Effector memory CD4-positive, alpha-beta T cell (primary cell): ENCODE measurements at regions not wholly inside any gene's neighbourhood (a gene's known extent, or its start where the extent isn't known, plus 50 kb on each side); places are given as distances from the start of the nearest gene placed in this dataset.

Source experiments
- DNase-seq, 3 donors: peaks; one replicate each; pipeline ENCODE4 v3.0.0-alpha.2; 2020
- H3K27ac ChIP-seq: 2 replicates; pipeline ENCODE4 v1.7.0; 2013; ENCODE audit warnings: mild to moderate bottlenecking, low read length, moderate library complexity; ENCODE audit not compliant: insufficient read depth, poor library complexity, severe bottlenecking
- H3K27me3 ChIP-seq: replicated peaks from 2 replicates; pipeline ENCODE4 v1.7.0; 2013; ENCODE audit warnings: mild to moderate bottlenecking, low read length; ENCODE audit not compliant: insufficient read depth, control insufficient read depth, poor library complexity, severe bottlenecking
- H3K36me3 ChIP-seq: 2 replicates; pipeline ENCODE4 v1.7.0; 2013; ENCODE audit warnings: mild to moderate bottlenecking, low read length, moderate library complexity; ENCODE audit not compliant: control insufficient read depth, insufficient read depth
- H3K4me1 ChIP-seq: 2 replicates; pipeline ENCODE4 v1.7.0; 2013; ENCODE audit warnings: low read length, mild to moderate bottlenecking; ENCODE audit not compliant: control insufficient read depth, insufficient read depth, poor library complexity, severe bottlenecking
- H3K4me3 ChIP-seq: 2 replicates; pipeline ENCODE4 v1.7.0; 2013; ENCODE audit warnings: low read length, low read depth, mild to moderate bottlenecking; ENCODE audit not compliant: insufficient read depth, poor library complexity, severe bottlenecking
- H3K9me3 ChIP-seq: 2 replicates; pipeline ENCODE4 v1.7.0; 2013; ENCODE audit warnings: mild to moderate bottlenecking, low read length, moderate library complexity; ENCODE audit not compliant: control insufficient read depth

GRCh38 chr18:60010513-60010912, 110.7 kb downstream of the PMAIP1 start:
- Histone ChIP-seq H3K27me3 (no peaks in the 10 kb centered on the region), H3K36me3 (no peaks in the 10 kb centered on the region), H3K27ac (no peak overlapping the region), H3K9me3 (no peaks in the 10 kb centered on the region), H3K4me3 (no peak overlapping the region), H3K4me1 (no peaks in the 10 kb centered on the region)
- DNase-seq, result no peak

GRCh38 chr18:60007661-60008060, 107.9 kb downstream of the PMAIP1 start:
- no peak overlapping the region for H3K4me3 ChIP-seq
- H3K27ac ChIP-seq, result no peak overlapping the region
- H3K4me1 ChIP-seq, result no peaks in the 10 kb centered on the region
- no peaks in the 10 kb centered on the region for H3K36me3 ChIP-seq
- no peaks in the 10 kb centered on the region for H3K27me3 ChIP-seq
- no peak for DNase-seq
- H3K9me3 ChIP-seq, result no peaks in the 10 kb centered on the region

DNA sequence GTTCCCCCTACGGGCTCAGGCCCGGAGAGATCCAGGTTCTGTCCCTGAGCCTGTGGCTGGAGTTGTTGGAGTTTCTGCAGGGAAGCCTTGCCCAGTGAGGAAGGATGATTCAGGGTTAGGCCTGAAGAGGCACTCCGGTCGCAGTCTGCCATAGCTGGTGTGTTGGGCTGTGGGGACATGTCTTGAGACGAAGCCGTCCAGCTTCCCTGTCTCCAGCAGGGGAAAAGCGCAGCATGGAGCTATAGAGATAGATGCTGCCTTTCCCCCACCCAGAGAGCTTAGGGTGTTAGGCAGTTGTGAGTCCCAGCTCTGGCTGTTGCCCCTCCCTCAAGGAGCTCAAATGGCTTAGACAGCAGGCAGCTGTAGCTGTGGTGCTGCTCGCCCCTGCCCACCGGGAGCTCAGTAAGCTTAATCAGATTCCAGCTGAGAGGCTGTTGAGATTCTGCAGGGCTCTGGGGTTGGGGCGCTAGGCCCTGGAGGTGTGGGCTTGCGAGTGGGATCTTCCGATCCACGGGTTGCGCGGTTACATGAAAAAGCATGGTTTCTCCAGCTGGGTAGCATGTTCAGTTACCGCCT, 103.9 kb downstream of the PMAIP1 start:
- H3K27ac ChIP-seq, result no peak overlapping the region
- H3K36me3 ChIP-seq, result no peaks in the 10 kb centered on the region
- DNase-seq, result no peak
- H3K27me3 ChIP-seq, result no peaks in the 10 kb centered on the region
- H3K4me3 ChIP-seq, result no peak overlapping the region
- H3K9me3 ChIP-seq, result no peaks in the 10 kb centered on the region
- no peaks in the 10 kb centered on the region for H3K4me1 ChIP-seq

DNA sequence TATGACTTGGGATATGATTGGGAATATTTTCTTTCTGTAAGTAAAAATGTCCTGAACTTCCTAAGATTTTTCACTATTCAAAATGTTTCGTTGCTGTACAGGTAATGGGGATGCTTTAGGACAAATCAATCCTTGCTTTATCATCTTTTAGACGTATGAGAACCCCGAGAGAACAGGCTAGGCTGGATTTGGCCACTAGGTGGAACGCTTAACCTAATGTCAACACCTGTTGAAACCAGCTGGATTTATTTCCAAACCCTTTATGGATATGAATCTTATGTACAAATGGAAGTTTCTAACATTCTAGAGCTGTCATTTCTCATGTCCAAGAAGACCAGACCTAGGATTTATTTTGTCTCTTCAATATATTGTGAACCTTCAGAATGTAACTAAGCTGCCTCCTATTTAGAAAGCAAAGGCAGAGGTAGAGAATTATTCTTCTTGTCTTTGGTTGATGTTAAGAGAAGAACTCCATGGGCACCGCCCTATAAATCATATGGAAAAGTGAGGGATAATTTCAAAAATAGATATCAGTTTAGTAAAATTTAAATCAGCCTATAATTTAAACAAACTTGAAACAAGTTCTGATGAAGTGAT, 96.7 kb downstream of the PMAIP1 start:
- no peaks in the 10 kb centered on the region for H3K36me3 ChIP-seq
- H3K27me3 ChIP-seq, result no peaks in the 10 kb centered on the region
- no peaks in the 10 kb centered on the region for H3K4me1 ChIP-seq
- H3K9me3 ChIP-seq, result no peaks in the 10 kb centered on the region
- no peak for DNase-seq
- H3K4me3 ChIP-seq, result no peak overlapping the region
- H3K27ac ChIP-seq, result no peak overlapping the region

- Histone ChIP-seq H3K27me3 (peaks cover 3% of the 10 kb centered on the region), H3K4me1 (no peaks in the 10 kb centered on the region), H3K4me3 (no peak overlapping the region), H3K9me3 (no peaks in the 10 kb centered on the region), H3K27ac (no peak overlapping the region), H3K36me3 (no peaks in the 10 kb centered on the region)
- DNase-seq, result no peak
These were observed 94.6 kb downstream of the PMAIP1 start for GRCh38 chr18:59994357-59994756.

DNA sequence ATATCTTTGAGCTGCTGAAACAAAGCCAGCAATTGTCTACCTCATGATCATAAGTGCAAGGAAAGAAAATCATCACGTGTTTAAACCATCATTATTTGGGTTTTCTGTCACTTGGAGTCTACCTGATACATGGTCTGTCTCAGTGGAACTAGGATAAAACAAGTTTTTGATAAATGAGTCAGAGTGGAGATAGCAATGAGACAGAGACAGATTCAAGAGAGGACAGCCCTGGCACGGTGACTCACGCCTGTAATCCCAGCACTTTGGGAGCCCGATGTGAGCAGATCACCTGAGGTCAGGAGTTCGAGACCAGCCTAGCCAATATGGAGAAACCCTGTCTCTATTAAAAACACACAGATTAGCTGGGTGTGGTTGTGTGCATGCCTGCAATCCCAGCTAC, 93.8 kb downstream of the PMAIP1 start:
- Histone ChIP-seq H3K4me1 (no peaks in the 10 kb centered on the region), H3K27me3 (peaks cover 3% of the 10 kb centered on the region), H3K27ac (no peak overlapping the region), H3K36me3 (no peaks in the 10 kb centered on the region), H3K9me3 (no peaks in the 10 kb centered on the region), H3K4me3 (no peak overlapping the region)
- DNase-seq, result no peak

DNA sequence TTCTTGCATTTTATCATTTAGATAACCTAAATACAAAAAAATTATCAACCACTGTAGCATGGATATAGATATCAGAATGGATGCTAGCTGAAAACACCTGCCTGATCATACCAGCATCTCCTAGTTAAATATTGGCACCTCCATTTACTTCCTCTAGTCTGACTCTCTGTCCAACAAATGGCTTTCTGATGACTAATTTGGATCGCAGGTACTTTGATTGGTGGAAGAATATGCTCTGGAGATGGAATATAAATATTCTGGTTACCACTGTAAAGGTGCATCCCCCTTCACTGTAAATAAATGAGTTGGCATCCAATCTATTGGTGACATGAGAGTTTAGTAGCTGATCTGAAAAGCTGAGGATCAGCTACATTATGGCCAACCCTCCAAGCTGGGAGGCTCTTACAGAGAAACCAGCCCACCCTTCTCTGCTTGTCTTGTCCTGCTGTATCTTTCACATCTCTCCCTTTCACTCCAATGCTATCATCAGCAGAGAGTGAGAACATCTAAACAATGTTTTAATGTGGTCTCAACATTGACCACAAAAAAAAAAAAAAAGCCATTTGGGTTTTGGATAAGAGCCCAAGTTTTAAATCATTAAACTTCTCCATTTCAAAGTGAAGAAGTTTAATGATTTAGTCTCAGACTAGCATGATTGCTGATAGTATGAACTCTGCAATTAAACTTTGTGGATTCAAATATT, 90.5 kb downstream of the PMAIP1 start:
- Histone ChIP-seq H3K27me3 (peaks cover 3% of the 10 kb centered on the region), H3K27ac (no peak overlapping the region), H3K36me3 (no peaks in the 10 kb centered on the region), H3K9me3 (no peaks in the 10 kb centered on the region), H3K4me3 (no peak overlapping the region), H3K4me1 (no peaks in the 10 kb centered on the region)
- DNase-seq, result no peak

DNA sequence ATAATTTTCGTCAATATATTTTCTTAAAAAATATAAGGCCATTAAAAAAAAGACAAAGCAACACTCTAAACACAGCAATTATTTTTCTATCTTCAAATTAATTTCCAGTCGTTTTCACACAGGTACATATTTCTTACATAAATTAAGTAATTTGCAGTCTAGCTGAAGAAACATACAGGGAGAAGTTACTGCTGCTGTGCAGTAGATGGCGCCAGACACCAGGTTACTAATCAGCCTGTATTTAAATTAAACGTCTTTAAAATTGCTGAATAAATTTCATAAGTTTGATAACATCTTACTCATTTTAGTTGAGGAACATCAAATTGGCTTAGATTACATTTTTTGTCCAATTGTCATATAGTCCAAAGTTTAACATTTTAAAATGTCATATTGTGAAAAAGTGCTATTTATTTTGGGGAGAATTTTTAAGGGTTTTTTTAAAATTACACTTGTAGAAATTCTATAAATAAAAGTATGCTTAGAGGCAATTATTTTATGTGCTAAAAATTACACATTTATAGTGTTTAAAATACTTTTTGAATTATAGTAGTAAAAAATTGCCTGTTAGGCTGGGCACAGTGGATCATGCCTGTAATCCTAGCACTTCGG, 88.4 kb downstream of the PMAIP1 start:
- peak in 1 of 3 donors; percentile 24 for DNase-seq
- H3K27me3 ChIP-seq, result peaks cover 3% of the 10 kb centered on the region
- H3K36me3 ChIP-seq, result no peaks in the 10 kb centered on the region
- H3K4me3 ChIP-seq, result no peak overlapping the region
- H3K9me3 ChIP-seq, result no peaks in the 10 kb centered on the region
- no peak overlapping the region for H3K27ac ChIP-seq
- no peaks in the 10 kb centered on the region for H3K4me1 ChIP-seq

GRCh38 chr18:59987102-59987501, 87.3 kb downstream of the PMAIP1 start:
- Histone ChIP-seq H3K27ac (no peak overlapping the region), H3K4me1 (no peaks in the 10 kb centered on the region), H3K4me3 (no peak overlapping the region), H3K9me3 (no peaks in the 10 kb centered on the region), H3K36me3 (no peaks in the 10 kb centered on the region), H3K27me3 (peaks cover 3% of the 10 kb centered on the region)
- no peak for DNase-seq

- Histone ChIP-seq H3K9me3 (no peaks in the 10 kb centered on the region), H3K27me3 (peaks cover 3% of the 10 kb centered on the region), H3K36me3 (no peaks in the 10 kb centered on the region), H3K4me1 (no peaks in the 10 kb centered on the region), H3K4me3 (no peak overlapping the region), H3K27ac (no peak overlapping the region)
- DNase-seq, result no peak
These were observed 86.3 kb downstream of the PMAIP1 start for GRCh38 chr18:59986139-59986538.
